Activated T-cell treated with anti-CD3 and anti-CD28 coated beads for 1 hour (primary cell): ENCODE measurements at regions not wholly inside any gene's neighbourhood (a gene's known extent, or its start where the extent isn't known, plus 50 kb on each side); places are given as distances from the start of the nearest gene placed in this dataset.

Experiments
- DNase-seq: peaks from one replicate; pipeline ENCODE4 v3.0.0-alpha.2; 2020; ENCODE audit warnings: low read depth

DNA sequence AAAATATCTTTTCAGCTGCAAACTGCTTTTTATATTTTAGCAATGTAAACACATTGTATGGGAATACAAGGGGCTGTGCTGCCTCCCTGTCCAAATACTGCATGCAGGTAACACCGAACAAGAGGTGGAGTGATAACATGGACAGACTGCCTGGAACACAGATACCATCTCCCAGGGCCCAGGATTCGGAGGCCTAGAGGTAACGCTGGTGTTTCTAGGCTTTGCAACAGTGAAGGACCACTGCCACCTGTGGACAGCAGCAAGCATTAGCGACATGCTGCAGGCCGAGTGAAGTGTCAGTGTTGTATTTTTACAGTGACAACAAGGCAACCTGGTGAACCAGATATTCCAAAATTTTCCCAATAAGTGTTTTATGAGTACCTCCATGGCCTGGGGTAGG is 379.1 kb downstream of the DMRT2 start:
- DNase-seq, result no peak

DNA sequence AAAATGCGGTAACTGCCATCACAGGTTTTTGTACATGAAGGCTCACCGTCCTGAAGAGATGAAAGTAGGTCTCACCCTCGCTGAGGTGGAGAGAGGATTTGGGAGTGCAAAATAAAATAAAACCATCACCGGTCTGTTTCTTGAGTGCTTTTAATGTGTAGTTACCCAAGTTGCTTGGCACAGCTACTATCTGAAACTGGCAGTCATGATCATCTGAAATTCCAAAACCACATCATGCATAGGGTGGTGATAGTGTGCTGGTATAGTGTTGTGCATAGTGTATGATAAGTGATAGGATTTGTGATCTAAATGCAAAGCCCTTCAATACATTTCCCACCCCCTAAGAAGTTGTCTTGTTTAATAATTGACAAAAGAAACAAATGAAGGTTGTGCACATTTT is 381.3 kb downstream of the DMRT2 start:
- DNase-seq, result no peak

DNA sequence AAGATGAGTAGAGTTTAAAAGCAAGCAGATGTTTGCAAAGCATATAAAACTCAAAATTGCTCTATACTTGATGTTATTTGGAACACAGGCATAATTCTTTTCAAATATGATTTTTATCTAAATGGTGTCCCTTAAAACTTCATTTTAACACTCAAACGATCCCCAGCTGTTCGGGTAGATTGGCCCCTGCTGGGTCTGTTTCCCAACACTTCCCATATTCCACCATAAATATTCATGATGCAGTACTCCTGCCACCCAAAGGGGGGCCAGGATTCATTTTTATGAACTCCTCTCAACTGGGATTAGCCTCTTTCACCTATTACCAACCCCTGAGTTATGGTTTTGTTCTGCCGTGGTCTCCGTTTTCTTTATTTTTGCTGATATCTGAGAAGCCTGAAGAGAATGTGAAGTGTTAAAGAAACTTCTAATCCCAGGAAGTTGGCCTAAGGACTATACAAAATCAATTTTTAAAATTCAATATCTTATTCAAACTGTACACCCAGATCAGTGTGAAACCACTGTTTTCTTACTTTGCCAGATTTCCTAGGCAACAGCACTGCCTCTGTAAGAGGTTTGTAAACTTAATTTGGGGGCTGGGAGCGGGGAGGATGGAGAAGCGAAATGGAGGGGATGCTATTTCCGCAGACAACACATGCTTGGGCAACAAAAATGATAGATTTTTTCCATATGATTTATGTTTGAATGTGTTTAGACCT is 384.1 kb downstream of the DMRT2 start:
- DNase-seq, result no peak

DNA sequence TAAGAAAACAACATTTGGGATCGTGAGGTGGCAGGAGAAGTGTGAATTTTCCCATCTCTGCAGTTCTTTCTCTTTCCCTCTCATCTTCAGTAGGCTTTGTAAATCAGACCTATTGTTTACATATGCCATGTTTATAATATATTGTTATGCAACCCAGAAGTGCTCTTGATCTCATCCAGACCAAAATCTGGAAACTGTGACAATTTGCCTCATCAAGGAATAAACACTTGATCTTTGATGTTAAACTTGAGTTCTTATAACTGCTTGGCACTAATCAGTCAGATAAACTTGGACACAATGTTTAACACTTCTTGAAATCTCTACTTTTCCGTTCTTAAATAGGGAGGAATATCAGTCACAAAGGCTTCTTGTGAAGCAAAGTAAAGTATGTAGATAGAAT is 384.7 kb downstream of the DMRT2 start:
- no peak for DNase-seq

- DNase-seq, result no peak
Measured at GRCh38 chr9:1440256-1440655, 390.1 kb downstream of the DMRT2 start.

DNA sequence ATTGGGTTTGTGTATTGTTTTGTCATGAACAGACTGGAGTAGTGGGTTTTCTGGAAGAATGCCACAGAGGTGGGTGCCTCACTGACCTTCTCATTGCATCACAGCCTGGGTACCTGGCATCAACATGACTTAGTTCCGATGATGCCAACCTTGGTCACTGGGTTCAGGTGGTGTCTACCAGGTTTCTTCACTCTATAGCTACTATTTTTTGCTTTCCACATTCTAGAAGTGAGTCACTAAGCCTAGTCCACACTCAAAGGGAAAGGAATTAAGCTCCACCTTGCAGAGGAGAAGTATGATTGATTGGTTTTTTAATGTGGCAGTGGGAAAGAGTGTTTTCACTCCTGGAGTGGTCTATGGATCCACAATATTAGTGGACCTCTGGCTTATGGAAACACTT is 391.9 kb downstream of the DMRT2 start:
- DNase-seq, result no peak

- DNase-seq, result no peak
Measured at GRCh38 chr9:1443450-1443849, 393.3 kb downstream of the DMRT2 start.

GRCh38 chr9:1446671-1447070 is 396.5 kb downstream of the DMRT2 start:
- DNase-seq, result no peak

GRCh38 chr9:1453636-1454035 is 403.5 kb downstream of the DMRT2 start:
- no peak for DNase-seq

DNA sequence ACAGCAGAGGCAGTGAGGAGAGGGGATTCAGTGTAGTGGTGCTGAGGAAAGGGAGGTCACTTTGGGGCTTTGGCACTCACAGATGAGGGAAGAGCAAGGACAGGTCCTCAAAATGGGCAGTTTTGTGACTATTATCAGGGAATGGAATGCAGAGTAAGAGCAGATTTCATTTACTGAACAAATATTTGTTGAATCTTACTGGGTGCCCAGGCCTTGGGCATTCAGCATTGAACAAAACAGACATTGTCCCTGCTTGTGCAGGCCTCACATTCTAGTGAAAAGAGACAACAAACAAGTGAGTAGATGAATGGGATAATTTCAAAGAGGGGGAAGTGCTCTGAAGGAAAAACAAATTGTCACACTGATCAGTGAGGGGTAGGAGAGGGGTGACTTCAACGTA is 404.1 kb downstream of the DMRT2 start:
- DNase-seq, result no peak

GRCh38 chr9:1454616-1455347 is 404.6 kb downstream of the DMRT2 start:
- DNase-seq, result no peak

DNA sequence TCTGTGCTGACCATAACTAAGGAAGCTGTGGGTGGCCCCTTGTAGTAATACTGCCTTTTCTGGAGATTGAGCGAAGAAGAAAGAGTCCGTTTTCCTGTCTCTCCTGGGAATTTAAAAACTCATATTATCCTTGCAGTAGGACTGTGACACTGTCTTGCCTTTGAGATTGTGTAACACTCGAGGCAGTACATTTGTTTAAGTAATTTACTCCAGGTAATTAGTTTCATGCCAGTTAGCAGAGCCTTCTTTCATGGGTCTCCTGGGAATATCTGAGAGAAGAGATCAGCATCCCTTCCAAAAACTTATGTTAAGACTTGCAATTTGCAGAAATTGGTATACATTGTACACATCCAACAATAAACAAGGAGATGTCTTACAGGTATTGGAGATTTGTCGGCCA is 405.6 kb downstream of the DMRT2 start:
- DNase-seq, result no peak

DNA sequence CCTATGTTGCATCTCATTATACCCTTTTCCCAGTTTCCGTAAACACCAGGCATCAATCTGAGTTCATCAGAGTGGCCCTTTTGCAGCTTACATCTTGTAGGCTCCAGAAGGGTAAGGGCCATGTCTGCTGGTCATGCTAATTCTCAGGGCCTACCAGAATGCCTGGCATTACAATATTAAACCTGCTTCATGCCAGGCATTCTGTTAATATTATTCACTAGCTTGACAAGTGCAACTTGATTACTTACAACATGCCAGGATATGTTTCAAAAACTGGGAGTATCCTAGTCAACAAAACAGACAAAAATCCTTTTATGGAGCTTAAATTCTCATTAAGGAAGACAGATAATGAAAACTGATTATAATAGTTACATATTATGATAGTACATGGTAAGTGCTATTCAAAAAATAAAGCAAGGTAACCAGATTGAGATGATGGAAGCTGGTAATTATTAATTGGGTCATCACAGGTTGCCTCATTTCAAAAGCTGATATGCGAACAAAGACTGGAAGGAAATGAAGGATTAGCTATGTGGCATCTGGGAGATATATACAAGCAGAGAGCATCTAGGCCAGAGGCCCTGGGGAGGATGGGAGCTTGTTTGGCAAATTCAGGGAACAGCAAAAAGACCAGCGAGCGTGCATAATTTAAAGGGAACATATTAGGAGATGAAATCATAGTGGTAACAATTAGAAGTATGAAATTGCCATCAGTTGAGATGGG is 406.3 kb downstream of the DMRT2 start:
- DNase-seq, result no peak

- no peak for DNase-seq
Measured at GRCh38 chr9:1457460-1457859, 407.3 kb downstream of the DMRT2 start.

- no peak for DNase-seq
Measured at GRCh38 chr9:1458503-1458902, 408.3 kb downstream of the DMRT2 start.

DNA sequence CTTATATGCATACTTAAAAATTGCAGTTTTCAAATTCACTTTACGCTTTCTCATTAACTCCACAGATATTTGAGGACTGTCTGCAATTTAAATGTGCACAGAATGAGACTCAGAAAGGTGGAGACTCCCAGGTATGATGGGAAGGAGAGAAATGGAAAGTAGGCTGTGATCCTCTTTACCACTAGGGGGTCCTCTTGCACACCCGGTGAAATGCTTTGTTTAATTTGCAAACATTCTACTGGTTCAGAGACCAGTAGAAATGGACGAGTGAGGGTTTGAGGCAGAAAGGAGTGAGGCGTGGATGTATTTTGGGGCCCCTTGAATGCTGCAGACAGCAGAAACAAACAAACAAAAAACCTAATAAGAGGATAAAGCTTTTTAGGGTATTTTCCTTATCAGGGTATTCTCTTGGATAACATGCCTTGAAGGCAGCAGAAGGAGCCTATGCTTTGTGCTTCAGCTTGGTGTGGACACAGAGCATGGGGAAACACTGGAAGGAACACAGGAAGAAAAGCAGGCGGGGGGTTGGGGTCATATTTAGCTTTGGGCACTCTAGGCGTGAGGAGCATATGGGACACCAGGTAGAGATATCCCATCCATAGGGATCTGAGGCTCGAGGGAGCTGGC is 410.1 kb downstream of the DMRT2 start:
- DNase-seq, result no peak

DNA sequence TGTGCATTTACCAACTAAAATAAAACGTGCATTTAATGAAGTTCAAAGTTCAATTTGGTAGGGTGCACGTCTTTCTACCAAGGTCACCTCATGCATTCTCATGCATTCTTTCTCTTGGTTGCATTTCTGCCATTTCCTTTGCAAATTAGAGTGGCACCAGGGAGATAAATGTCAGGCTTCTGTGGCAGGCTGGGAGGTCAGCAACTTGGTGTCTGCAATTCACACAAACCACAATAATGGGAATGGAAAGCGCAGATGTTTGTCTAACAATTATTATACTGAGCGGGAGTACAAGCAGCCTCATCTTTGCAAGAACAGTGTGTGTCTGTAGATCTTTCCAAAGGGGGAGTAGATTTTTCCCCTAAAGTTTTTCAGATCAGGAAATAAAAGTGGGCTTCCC is 411.7 kb downstream of the DMRT2 start:
- DNase-seq, result no peak

DNA sequence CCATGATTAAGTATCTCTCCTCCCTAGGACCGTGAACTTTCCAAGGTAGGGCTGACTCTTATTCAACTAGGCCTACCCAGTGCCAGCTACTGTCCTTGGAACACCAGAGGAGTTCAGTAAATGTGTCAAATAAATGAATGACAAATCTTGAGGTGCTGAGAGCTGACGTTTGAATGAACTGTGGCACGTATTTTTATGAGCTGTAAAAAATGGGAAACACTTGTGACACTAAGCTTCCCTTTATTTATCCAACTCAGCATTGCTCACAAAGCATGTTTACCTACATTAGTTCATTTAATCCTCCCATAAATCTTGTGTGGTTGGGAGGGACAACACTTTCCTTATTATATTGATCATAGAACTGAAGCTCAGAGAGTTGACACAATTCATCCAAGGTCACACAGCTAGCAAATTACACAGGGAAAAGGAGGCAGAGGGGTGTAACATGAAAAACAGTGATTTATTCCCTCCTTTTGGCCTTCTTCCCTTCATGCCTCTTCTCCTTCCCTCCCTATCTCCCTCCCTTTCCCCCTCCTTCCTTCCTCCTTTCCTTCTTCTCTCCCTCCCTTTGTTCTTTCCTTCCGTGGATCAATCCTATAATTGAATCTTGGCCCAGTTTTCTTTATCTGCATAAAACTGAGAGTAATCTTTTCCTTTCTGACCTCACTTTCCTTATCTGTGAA is 412.6 kb downstream of the DMRT2 start:
- DNase-seq, result no peak

DNA sequence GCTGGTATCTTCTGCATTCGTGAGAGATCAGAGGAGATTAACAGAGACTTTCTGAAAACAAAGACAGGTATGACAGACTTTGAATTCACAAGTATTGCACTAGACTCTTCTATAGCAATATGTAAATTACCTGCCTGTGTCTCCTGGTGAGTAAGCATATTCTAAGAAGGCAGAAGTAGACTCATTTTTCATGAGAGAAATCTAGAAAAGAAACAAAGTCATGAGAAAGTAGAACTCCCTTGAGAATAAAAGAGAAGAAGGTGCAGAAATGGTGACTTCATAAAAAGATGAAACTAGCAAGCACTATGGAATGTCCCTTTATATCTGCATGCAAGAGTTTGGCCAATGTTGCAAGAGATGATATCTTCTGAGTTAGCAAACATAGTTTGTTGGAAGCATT is 419.8 kb downstream of the DMRT2 start:
- no peak for DNase-seq

DNA sequence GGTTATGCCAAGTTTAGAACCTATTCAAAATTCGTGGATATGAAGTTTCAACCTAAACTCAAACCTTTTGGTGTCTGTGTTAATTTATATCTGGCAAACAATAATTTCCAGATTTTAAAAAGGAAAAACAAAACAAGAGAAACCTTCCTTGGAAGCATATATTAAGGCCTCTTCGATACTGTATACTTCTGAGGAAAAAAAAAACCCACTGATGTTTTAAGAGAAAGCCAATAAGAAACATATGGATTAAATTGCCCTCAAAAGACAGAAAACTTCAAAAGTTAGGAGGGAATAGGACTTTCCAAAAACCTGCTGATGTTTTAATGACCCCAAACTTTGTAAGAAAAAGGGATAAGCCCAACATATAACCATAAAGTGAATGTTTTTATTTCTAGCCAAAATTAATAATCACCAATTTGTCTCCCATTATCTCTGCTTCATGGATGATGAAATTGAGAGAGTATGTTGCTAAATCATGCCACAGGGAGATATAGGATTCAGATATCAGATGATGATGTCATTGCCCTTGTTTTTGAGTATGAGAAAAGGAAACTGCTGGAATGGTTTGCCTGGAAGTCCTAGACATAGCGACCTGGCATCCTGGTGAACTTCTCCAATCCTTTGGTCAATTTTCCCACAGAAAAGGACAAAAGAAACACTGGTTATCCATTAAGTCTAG is 423.9 kb downstream of the DMRT2 start:
- DNase-seq, result no peak

GRCh38 chr9:1474671-1475070 is 424.5 kb downstream of the DMRT2 start:
- no peak for DNase-seq
